HepG2 (cell line): ENCODE measurements at regions not wholly inside any gene's neighbourhood (a gene's known extent, or its start where the extent isn't known, plus 50 kb on each side); places are given as distances from the start of the nearest gene placed in this dataset.

Experiments used
- ATAC-seq: fragments of 200-7000 bp; cut with Tn5 transposase; 3 replicates; pipeline ENCODE4 v1.9.1; 2020; ENCODE audit warnings: mild to moderate bottlenecking, moderate library complexity
- BruUV-seq: library from RNA; stranded (reverse); fragments of 400-500 nt; replicated peaks from 2 replicates; lab custom pipeline; 2021; lab: Mats Ljungman, UMichigan
- CTCF ChIA-PET: fragments of 300-600 bp; formaldehyde crosslinking; extraction: SDS; loops from one replicate; lab custom pipeline; 2021; ENCODE audit warnings: low total read pairs, inconsistent platforms, low intra/inter-chr PET ratio; lab: Yijun Ruan, JAX
- POLR2A ChIA-PET: fragments of 350-600 bp; sonication (Branson Sonifier 250); formaldehyde crosslinking; loops from one replicate; lab custom pipeline; 2020; ENCODE audit warnings: antibody characterized with exemption, inconsistent platforms; lab: Yijun Ruan, JAX
- DNase-seq: peaks from one replicate; pipeline ENCODE4 v3.0.0-alpha.2; 2015; ENCODE audit warnings: low spot score
- FAIRE-seq: peaks from 3 replicates; lab custom pipeline; 2011; peaks lifted over from hg19 to GRCh38; lab: Jason Lieb, UNC
- H2AFZ ChIP-seq: one replicate; pipeline ENCODE4 v1.6.1; 2011; ENCODE audit warnings: low read length, inconsistent platforms
- H3K27ac ChIP-seq: fragments of 300-600 bp; 3 replicates; pipeline ENCODE4 v1.8.0; 2011; ENCODE audit warnings: mixed run types, mild to moderate bottlenecking, mixed read lengths, low read length, inconsistent platforms; ENCODE audit not compliant: insufficient read depth; ENCODE audit errors: extremely low read length
- H3K27me3 ChIP-seq, 2 experiments: fragments of 200-600 bp in 1 of 2; 2 replicates in 1 of 2; 3 replicates in 1 of 2; pipeline versions ENCODE4 v1.6.0 to v1.8.0; 2011; ENCODE audit warnings: low read length in 2 of 2, mild to moderate bottlenecking in 2 of 2, moderate library complexity in 2 of 2, inconsistent platforms in 1 of 2; ENCODE audit not compliant: insufficient read depth in 2 of 2, control insufficient read depth in 1 of 2
- H3K36me3 ChIP-seq, 2 experiments: fragments of 200-600 bp in 1 of 2; replicated peaks in 1 of 2; 2 replicates in 1 of 2; 3 replicates in 1 of 2; pipeline versions ENCODE4 v1.5.1 to v1.8.0; 2011; ENCODE audit warnings: low read length in 2 of 2, inconsistent platforms in 1 of 2; ENCODE audit not compliant: insufficient read depth in 2 of 2, control insufficient read depth in 1 of 2
- H3K4me1 ChIP-seq: 2 replicates; pipeline ENCODE4 v1.5.1; 2012; ENCODE audit warnings: low read length, inconsistent platforms; ENCODE audit not compliant: insufficient read depth
- H3K4me2 ChIP-seq: 2 replicates; pipeline ENCODE4 v1.6.0; 2011; ENCODE audit warnings: low read depth, low read length, inconsistent platforms
- H3K4me3 ChIP-seq, 3 experiments: fragments of 200-600 bp in 1 of 3; sonication (generic), shearing (Covaris generic) in 1 of 3; replicated peaks in 1 of 3; 2 replicates each; pipeline ENCODE4 v1.5.1; 2011 to 2016; ENCODE audit warnings: low read length in 3 of 3, inconsistent platforms in 2 of 3, low read depth in 2 of 3, mild to moderate bottlenecking in 2 of 3, control low read depth in 1 of 3, mixed read lengths in 1 of 3; ENCODE audit not compliant: insufficient read depth in 1 of 3
- H3K79me2 ChIP-seq: one replicate; pipeline ENCODE4 v1.6.1; 2011; ENCODE audit warnings: low read length, inconsistent platforms; ENCODE audit not compliant: insufficient read depth
- H3K9ac ChIP-seq: 2 replicates; pipeline ENCODE4 v1.6.0; 2011; ENCODE audit warnings: mild to moderate bottlenecking, low read depth, low read length, inconsistent platforms; ENCODE audit not compliant: insufficient read depth
- H3K9me3 ChIP-seq: 2 replicates; pipeline ENCODE4 v1.5.1; 2012; ENCODE audit warnings: mild to moderate bottlenecking, low read length
- H4K20me1 ChIP-seq: 2 replicates; pipeline ENCODE4 v1.6.0; 2011; ENCODE audit warnings: inconsistent platforms, mild to moderate bottlenecking, low read length, moderate library complexity; ENCODE audit not compliant: insufficient read depth
- CREBL2 ChIP-seq: sonication (generic); formaldehyde crosslinking; IDR thresholded peaks from 2 replicates; pipeline ENCODE4 v1.8.1; 2023; ENCODE audit warnings: missing genetic modification reagents, mild to moderate bottlenecking, borderline replicate concordance
- KDM3A ChIP-seq: IDR thresholded peaks from 2 replicates; pipeline ENCODE4 v1.6.1; 2018; ENCODE audit warnings: low read depth, missing compliant biosample characterization
- NR3C1 ChIP-seq: sonication (generic); formaldehyde crosslinking; IDR thresholded peaks from 2 replicates; pipeline ENCODE4 v1.4.0; 2020; ENCODE audit warnings: missing genetic modification reagents
- ZHX2 ChIP-seq, 2 experiments: sonication (generic) in 1 of 2; formaldehyde crosslinking in 1 of 2; IDR thresholded peaks; 2 replicates each; pipeline versions ENCODE4 v1.6.1 to v1.9.0; 2014 to 2022; ENCODE audit warnings: antibody characterized with exemption in 1 of 2, borderline replicate concordance in 1 of 2, inconsistent platforms in 1 of 2, low read depth in 1 of 2, missing genetic modification reagents in 1 of 2
- ZNF251 ChIP-seq: sonication (generic); formaldehyde crosslinking; IDR thresholded peaks from 2 replicates; pipeline ENCODE4 v1.9.0; 2021; ENCODE audit warnings: mild to moderate bottlenecking, missing genetic modification reagents
- ZSCAN30 ChIP-seq: sonication (generic); formaldehyde crosslinking; IDR thresholded peaks from 2 replicates; pipeline ENCODE4 v1.5.0; 2020; ENCODE audit warnings: mild to moderate bottlenecking, missing genetic modification reagents
- WGBS: methylation state at CpG from one replicate; pipeline ENCODE4 v1.1.6; 2017; ENCODE audit warnings: low lambda C conversion rate; 5-methylcytosine and 5-hydroxymethylcytosine counted together
- in situ Hi-C: cut with HindIII; loops from 2 replicates; pipeline ENCODE4 v1.10.0; 2017; ENCODE audit warnings: low pct_unique_long_range_greater_than_20kb; ENCODE audit not compliant: extremely low pct_ligation_motif_present
- intact Hi-C: fragments of 100-400 bp; cut with micrococcal nuclease; formaldehyde crosslinking; loops from one replicate; pipeline ENCODE4 v1.10.0; 2022; ENCODE audit not compliant: unreplicated experiment
- TF ChIP-seq, protein P1 (sequence below): sonication (generic); formaldehyde crosslinking; IDR thresholded peaks from 2 replicates; pipeline ENCODE4 v1.5.1; 2020; ENCODE audit warnings: mild to moderate bottlenecking, missing genetic modification reagents, moderate library complexity

DNA sequence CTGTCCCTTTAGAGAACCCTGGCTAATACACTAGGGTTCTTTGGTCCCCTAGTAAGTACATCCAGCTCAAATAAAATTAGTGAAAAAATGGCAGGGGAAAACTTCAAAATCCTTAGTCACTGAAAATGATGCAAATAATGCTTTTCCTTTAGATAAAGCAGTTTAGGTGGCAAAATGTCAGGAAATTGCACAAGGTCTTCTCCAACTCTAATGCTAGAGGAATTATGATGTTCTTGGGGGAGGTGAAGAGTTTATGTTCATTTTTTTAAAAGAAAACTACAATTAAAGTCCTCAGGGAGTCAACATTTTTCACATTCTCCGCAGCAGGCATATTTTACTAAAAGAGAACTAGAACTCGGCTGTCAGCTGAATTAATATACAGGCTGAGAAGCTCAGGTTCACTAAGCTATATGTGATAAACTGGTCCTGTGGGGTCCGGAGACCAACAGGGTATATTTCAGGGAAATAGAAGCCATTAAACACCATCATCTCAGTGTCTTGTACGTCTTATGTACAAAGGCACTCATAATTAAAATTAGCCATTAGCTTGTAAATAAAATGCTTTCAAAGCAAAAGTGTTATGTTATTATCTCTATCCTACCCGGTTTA lies 1164.7 kb upstream of the AUTS2 start (continued):
- TF ChIP-seq, protein P1, sequence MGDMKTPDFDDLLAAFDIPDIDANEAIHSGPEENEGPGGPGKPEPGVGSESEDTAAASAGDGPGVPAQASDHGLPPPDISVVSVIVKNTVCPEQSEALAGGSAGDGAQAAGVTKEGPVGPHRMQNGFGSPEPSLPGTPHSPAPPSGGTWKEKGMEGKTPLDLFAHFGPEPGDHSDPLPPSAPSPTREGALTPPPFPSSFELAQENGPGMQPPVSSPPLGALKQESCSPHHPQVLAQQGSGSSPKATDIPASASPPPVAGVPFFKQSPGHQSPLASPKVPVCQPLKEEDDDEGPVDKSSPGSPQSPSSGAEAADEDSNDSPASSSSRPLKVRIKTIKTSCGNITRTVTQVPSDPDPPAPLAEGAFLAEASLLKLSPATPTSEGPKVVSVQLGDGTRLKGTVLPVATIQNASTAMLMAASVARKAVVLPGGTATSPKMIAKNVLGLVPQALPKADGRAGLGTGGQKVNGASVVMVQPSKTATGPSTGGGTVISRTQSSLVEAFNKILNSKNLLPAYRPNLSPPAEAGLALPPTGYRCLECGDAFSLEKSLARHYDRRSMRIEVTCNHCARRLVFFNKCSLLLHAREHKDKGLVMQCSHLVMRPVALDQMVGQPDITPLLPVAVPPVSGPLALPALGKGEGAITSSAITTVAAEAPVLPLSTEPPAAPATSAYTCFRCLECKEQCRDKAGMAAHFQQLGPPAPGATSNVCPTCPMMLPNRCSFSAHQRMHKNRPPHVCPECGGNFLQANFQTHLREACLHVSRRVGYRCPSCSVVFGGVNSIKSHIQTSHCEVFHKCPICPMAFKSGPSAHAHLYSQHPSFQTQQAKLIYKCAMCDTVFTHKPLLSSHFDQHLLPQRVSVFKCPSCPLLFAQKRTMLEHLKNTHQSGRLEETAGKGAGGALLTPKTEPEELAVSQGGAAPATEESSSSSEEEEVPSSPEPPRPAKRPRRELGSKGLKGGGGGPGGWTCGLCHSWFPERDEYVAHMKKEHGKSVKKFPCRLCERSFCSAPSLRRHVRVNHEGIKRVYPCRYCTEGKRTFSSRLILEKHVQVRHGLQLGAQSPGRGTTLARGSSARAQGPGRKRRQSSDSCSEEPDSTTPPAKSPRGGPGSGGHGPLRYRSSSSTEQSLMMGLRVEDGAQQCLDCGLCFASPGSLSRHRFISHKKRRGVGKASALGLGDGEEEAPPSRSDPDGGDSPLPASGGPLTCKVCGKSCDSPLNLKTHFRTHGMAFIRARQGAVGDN (CRISPR knock-in tag), result no peak

DNA sequence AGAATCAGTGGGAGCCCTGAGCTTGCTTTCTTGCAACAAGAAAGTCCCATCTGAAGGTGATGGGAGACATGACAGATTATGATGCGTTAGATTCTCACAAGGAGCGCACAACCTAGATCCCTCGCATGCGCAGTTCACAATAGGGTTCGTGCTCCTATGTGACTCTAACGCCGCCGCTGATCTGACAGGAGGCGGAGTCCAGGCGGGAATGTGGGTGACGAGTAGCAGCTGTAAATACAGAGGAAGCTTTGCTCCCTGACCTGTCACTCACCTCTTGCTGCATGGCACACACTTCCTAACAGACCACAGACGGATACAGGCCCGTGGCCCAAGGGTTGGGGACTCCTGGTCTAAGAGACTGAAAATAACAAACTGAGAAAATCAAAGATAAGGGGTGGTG lies 1163.4 kb upstream of the AUTS2 start:
- intact Hi-C loops, result no loop called here
- FAIRE-seq, result no peak

More for the DNA sequence above, 1163.4 kb upstream of the AUTS2 start:
- Histone ChIP-seq H3K4me1 (no peaks in the 10 kb centered on the region), H3K36me3 (no peaks in the 10 kb centered on the region), H4K20me1 (no peaks in the 10 kb centered on the region), H3K4me3 (no peak overlapping the region), H3K27ac (no peak overlapping the region), H3K27me3 (no peaks in the 10 kb centered on the region), H3K9me3 (peaks cover 38% of the 10 kb centered on the region), H3K4me2 (no peak overlapping the region), H3K79me2 (no peaks in the 10 kb centered on the region), H3K9ac (no peak overlapping the region), H2AFZ (no peak overlapping the region)
- TF ChIP-seq ZHX2 (IDR thresholded peaks at IDR 0.05; ENCODE audit: low read depth) (no peak), ZHX2 (CRISPR knock-in tag; IDR thresholded peaks at IDR 0.05; ENCODE audit: borderline replicate concordance) (no peak), NR3C1 (no peak), CREBL2 (CRISPR knock-in tag) (no peak), ZSCAN30 (CRISPR knock-in tag) (no peak), KDM3A (CRISPR knock-in tag) (no peak), ZNF251 (no peak)
- ATAC-seq, result no peak
- no TSS peak for BruUV-seq
- CTCF ChIA-PET, result no interaction called here
- no peak for DNase-seq
- in situ Hi-C loops, result no loop called here
- POLR2A ChIA-PET, result no interaction called here
- WGBS, result 49% methylated on average over 13 of the region's 13 CpGs
